HEK293T (cell line): ENCODE measurements at regions not wholly inside any gene's neighbourhood (a gene's known extent, or its start where the extent isn't known, plus 50 kb on each side); places are given as distances from the start of the nearest gene placed in this dataset.

Experiments used
- BHLHE40 ChIP-seq: fragments of 450-650 bp; IDR thresholded peaks from 2 replicates; pipeline ENCODE4 v1.6.1; 2016; ENCODE audit warnings: mild to moderate bottlenecking, moderate library complexity, borderline replicate concordance
- FOXK2 ChIP-seq: fragments of 450-650 bp; IDR thresholded peaks from 2 replicates; pipeline ENCODE4 v1.6.1; 2016; ENCODE audit warnings: mild to moderate bottlenecking
- SP1 ChIP-seq: fragments of 450-650 bp; IDR thresholded peaks from 2 replicates; pipeline ENCODE4 v1.6.1; 2017
- SUZ12 ChIP-seq: fragments of 450-650 bp; IDR thresholded peaks from 2 replicates; pipeline ENCODE4 v1.6.1; 2016; ENCODE audit warnings: mild to moderate bottlenecking
- TARDBP ChIP-seq: fragments of 450-650 bp; IDR thresholded peaks from 2 replicates; pipeline ENCODE4 v1.6.1; 2016

DNA sequence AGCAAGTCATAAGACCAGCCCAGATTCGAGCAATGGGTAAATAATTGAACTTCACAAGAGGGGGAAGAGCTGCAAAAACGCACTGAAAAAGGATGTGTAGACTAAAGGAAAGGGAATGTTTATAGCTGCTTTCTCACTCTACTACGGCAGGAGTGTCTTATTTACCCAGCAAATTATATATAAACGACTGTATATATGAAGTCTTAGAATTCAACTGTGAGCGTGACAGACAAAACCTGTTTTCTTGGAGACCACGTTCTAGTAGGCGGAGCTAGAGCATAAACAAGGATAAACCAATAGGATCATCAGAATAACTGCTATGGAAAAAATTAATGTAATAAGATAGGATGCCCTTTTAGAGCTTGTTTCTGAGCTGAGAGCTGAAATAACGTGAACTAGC is 394.6 kb upstream of the MON1B start:
- TF ChIP-seq FOXK2 (no peak), BHLHE40 (no peak), SUZ12 (no peak), TARDBP (no peak), SP1 (no peak)
